Right cardiac atrium (tissue), 5 donors: ENCODE measurements at regions not wholly inside any gene's neighbourhood (a gene's known extent, or its start where the extent isn't known, plus 50 kb on each side); places are given as distances from the start of the nearest gene placed in this dataset.
A peak's percentile ranks its signal among the peaks of the same experiment; 100 is the strongest.

Source experiments
- ATAC-seq, 2 donors: fragments of 200-7000 bp; cut with Tn5 transposase; one replicate each; pipeline versions ENCODE4 v1.8.0 to v1.9.1; 2020; ENCODE audit warnings: moderate library complexity in 2 of 2, mild to moderate bottlenecking in 1 of 2
- DNase-seq, 3 donors: peaks; one replicate each; pipeline ENCODE4 v3.0.0-alpha.2; 2020
- H3K27ac ChIP-seq: one replicate; pipeline ENCODE4 v1.5.1; 2013; ENCODE audit warnings: mild to moderate bottlenecking, low read length, control low read depth, moderate library complexity
- H3K27me3 ChIP-seq: one replicate; pipeline ENCODE4 v1.6.1; 2013; ENCODE audit not compliant: control insufficient read depth, insufficient read depth
- H3K4me1 ChIP-seq: one replicate; pipeline ENCODE4 v1.6.1; 2013; ENCODE audit warnings: low read length; ENCODE audit not compliant: control insufficient read depth, insufficient read depth
- H3K4me3 ChIP-seq: one replicate; pipeline ENCODE4 v1.5.1; 2013; ENCODE audit warnings: low read length, control low read depth
- H3K9me3 ChIP-seq: one replicate; pipeline ENCODE4 v1.6.1; 2013; ENCODE audit warnings: low read length; ENCODE audit not compliant: control insufficient read depth
- WGBS: extraction: QIAGEN DNeasy Blood & Tissue Kit; methylation state at CpG from one replicate; pipeline ENCODE4 v1.1.7; 2013; 5-methylcytosine and 5-hydroxymethylcytosine counted together
- intact Hi-C, 4 donors: fragments of 100-400 bp; cut with DNase I; formaldehyde crosslinking; loops; one replicate each; pipeline versions ENCODE4 v1.11.0 to v1.14.0; 2022 to 2023
- donor health status: healthy with polysubstance abuse.
- donor health status: DM: no; HTN: yes; CAD: no.
- donor health status: DM: no; HTN: no; CAD: no.
- donor health status: DM: no; HTN: yes; CAD: no; lungs with severe emphysema.
- donor health status: DM: yes; HTN: yes; CAD: no.

- ATAC-seq, result no peak
Measured at GRCh38 chr6:6725468-6726209, 137.1 kb downstream of the LY86 start.

GRCh38 chr6:6728169-6728941 is 139.8 kb downstream of the LY86 start:
- no peaks in the 10 kb centered on the region for H3K27me3 ChIP-seq
- H3K27ac ChIP-seq, result no peak overlapping the region
- peaks cover 12% of the 10 kb centered on the region for H3K4me1 ChIP-seq
- intact Hi-C loops, result loop anchor here (5.0 to 10.0 kb wide), 4 partner anchors 379 to 516 kb away; partner anchors contain the start of gene RREB1 (in 1 of the 4)
- DNase-seq (no peak), ATAC-seq (no peak)
- H3K4me3 ChIP-seq, result no peak overlapping the region
- 88% methylated on average over 9 of the region's 9 CpGs for WGBS
- H3K9me3 ChIP-seq, result no peaks in the 10 kb centered on the region

More at GRCh38 chr6:6725468-6726209, 137.1 kb downstream of the LY86 start:
- peak in 1 of 3 donors; percentile 55 for DNase-seq
- H3K9me3 ChIP-seq, result no peaks in the 10 kb centered on the region
- H3K4me1 ChIP-seq, result peaks cover 12% of the 10 kb centered on the region
- H3K27me3 ChIP-seq, result no peaks in the 10 kb centered on the region
- H3K27ac ChIP-seq, result peak overlapping the region; percentile 89
- 75% methylated on average over 15 of the region's 15 CpGs for WGBS
- no peak overlapping the region for H3K4me3 ChIP-seq
- intact Hi-C loops, result loop anchor here (5.0 to 10.0 kb wide), 4 partner anchors 382 to 519 kb away; partner anchors contain the start of gene RREB1 (in 1 of the 4)

GRCh38 chr6:6729971-6730370 is 141.5 kb downstream of the LY86 start:
- intact Hi-C loops, result loop anchor here (5.0 to 10.0 kb wide), 4 partner anchors 377 to 515 kb away; partner anchors contain the start of gene RREB1 (in 1 of the 4)
- 47% methylated on average over 1 of the region's 1 CpG for WGBS
- Histone ChIP-seq H3K27me3 (no peaks in the 10 kb centered on the region), H3K4me1 (peaks cover 7% of the 10 kb centered on the region), H3K4me3 (no peak overlapping the region), H3K27ac (no peak overlapping the region), H3K9me3 (no peaks in the 10 kb centered on the region)
- DNase-seq (no peak), ATAC-seq (no peak)

DNA sequence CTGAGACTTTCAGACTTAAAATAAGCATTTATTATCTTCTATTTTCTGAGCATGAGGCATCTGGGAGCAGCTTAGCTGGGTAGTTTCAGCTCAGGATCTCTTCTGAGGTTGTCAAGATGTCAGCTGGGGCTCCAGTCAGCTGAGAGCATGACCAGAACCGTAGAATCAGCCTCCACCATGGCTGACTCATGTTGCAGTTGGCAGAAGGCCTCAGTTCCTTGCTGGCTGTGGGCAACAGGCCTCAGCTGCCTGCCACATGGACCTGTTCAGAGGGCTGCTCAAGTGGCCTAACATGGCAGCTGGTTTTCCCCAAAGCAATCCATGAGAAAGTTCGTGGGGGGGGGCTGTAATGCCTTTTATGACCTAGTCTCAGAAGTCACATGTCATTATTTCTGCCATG is 142.3 kb downstream of the LY86 start:
- no peaks in the 10 kb centered on the region for H3K27me3 ChIP-seq
- intact Hi-C loops, result no loop called here
- H3K27ac ChIP-seq, result peak overlapping the region; percentile 13
- 48% methylated on average over 2 of the region's 2 CpGs for WGBS
- ATAC-seq (peak; percentile 47 to 53), DNase-seq (peak; percentile 53 to 63 (median 60))
- H3K4me1 ChIP-seq, result peaks cover 4% of the 10 kb centered on the region
- no peak overlapping the region for H3K4me3 ChIP-seq
- no peaks in the 10 kb centered on the region for H3K9me3 ChIP-seq

DNA sequence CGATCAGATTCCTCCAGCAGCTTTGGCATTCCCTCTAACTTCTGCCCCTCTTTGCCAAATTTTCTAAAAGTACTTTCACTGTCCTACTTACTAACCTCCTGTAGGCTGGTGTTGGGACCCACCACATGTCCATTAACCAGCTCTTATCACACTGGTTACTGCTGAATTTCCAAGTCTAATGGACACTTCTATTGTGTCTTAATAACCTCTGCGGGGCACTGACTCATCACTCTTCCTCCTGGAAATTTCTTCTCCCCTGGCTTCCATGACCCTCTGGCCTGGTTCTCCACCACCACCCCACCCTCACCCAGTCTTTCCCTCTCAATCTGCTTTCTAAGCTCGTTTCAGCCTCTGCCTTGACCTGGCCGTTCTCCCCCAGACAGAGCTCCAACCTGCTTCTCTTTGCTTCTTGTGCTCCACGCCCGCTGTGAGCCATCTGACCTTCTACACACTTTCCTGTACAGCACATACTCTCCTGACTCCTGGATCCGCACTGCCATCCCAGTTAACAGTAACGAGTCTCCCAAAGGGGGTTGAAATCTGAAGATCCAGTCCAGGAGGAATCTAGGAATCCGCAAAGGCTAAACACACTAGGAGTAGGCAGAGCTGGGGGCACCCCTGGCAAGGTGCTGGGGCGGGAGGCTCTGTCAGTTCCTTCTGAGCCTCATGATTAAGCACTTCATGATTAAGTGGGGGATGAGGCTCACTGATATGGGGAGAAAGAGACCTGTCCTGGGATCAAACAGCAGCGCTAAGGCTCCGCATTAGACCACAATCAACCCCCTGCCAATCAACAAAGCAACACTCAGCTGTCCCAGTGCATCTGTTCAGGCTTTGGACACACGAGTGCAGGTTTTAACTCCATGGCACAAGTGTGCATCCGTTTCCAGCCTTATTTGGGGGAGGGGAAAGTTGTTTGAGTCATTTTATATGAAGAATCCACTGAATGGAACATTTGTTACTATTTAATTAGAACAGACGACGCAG is 146.3 kb downstream of the LY86 start:
- DNase-seq (no peak), ATAC-seq (no peak)
- Histone ChIP-seq H3K4me3 (no peak overlapping the region), H3K27ac (peak overlapping the region; percentile 97), H3K4me1 (peaks cover 4% of the 10 kb centered on the region), H3K9me3 (no peaks in the 10 kb centered on the region), H3K27me3 (no peaks in the 10 kb centered on the region)
- intact Hi-C loops, result no loop called here
- WGBS, result 57% methylated on average over 16 of the region's 16 CpGs

DNA sequence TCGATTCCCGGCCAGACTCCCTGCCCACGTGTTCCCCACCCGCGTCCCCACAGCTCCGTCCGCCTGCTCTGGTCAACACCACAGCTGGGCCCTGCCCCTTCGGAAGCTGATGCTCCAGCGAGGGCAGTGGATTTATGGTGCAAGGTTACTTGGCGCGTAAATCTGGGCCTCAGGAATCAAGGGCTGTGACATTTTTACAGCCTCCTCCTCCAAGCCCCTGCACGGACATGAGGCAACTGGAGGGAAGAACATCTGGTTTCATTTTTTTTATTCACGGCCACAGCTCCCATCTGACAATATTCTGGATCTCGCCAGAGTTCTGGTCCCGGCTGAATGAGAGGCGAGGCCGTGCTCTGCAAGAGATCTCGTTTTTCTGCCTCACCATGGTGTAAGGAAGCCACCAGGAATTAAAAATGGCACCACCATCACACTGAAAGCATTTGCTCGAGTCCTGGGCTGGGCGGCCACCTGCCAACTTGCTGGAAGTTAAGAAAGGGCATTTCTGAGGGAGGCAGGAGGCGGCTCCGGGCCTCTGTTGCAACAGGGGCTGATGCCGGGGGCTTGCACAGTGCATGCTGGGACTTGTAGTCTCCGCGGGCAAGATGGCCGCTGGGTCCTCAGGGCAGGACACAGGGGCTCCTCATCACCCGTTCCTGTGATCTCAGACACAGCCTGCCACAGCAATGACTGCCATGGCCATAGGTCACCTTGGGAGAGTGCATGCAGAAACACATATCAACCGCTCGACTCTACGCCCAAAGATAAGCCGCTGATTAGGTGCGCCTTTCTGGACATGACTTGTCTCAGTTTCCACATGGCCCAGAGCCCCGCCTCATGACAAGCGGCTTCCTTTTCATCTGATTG is 148.5 kb downstream of the LY86 start:
- ATAC-seq (peak; percentile 89 to 92), DNase-seq (peak; percentile 90 to 94 (median 92))
- intact Hi-C loops, result no loop called here
- Histone ChIP-seq H3K4me3 (peak overlapping the region; percentile 24), H3K27ac (peak overlapping the region; percentile 85), H3K4me1 (peaks cover 4% of the 10 kb centered on the region), H3K27me3 (no peaks in the 10 kb centered on the region), H3K9me3 (no peaks in the 10 kb centered on the region)
- 41% methylated on average over 34 of the region's 34 CpGs for WGBS

GRCh38 chr6:6737671-6738070 is 149.2 kb downstream of the LY86 start:
- peak in 1 of 2 donors; percentile 40 for ATAC-seq
- DNase-seq, result no peak
- intact Hi-C loops, result no loop called here
- 29% methylated on average over 6 of the region's 6 CpGs for WGBS
- Histone ChIP-seq H3K4me1 (peaks cover 4% of the 10 kb centered on the region), H3K4me3 (peak overlapping the region; percentile 24), H3K27me3 (no peaks in the 10 kb centered on the region), H3K9me3 (no peaks in the 10 kb centered on the region), H3K27ac (peak overlapping the region; percentile 85)

DNA sequence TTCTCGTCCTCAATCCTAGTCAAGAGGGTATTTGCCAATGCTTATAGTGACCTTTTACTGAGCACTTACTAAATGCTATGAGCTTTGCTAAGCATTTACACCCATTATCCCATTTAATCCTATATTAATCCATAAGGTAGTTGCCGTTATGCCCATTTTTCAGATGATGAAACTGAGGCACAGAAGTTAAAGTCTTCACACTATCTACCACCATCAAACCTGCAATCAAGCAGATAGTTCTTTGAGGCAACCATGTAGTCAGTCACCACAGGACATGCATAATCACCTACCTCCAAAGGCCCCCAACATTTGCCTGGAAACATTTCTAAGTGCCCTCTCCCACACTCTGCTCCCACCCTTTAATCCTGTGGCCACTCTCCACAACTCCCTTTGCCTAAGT is 149.6 kb downstream of the LY86 start:
- Histone ChIP-seq H3K4me3 (no peak overlapping the region), H3K27ac (peak overlapping the region; percentile 84)

DNA sequence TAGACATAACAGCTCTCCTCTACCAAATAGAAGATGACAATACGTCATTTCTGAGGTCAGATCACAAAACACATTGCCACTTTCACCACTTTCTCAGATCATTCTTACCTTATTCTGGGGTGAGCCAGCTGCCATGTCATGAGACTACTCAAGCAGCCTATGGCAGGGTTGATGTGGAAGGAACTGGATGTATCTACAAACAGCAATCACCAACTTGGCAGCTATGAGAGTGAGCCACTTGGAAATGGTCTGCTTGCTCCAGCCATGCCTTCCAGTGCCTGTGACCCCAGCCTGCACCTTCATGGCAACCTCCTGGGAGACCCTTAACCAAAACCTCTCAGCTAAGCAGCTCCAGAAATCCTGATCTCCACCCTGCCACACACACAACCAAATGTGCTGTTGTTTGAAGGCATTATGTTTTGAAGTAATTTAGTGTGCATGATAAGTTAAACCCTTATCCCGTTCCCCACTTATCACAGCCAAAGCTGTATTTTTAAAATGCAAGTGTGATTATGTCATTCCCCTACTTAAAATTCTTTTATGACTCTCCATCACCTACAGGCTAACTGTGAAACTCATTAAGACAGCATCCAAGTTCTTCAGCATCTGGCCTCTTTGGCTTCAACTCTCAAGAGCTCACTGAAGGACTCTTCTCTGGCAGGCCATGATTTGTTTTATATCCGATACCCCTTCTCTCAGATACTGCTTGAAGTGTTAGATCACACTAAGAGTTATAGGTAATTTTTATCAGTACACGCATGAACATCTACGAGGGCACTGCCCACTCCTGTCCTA is 150.6 kb downstream of the LY86 start:
- ATAC-seq, result peak; percentile 46 to 70

More for the DNA sequence above, 149.6 kb downstream of the LY86 start:
- no peaks in the 10 kb centered on the region for H3K9me3 ChIP-seq
- H3K27me3 ChIP-seq, result no peaks in the 10 kb centered on the region
- no peak for ATAC-seq
- intact Hi-C loops, result no loop called here
- H3K4me1 ChIP-seq, result peaks cover 4% of the 10 kb centered on the region
- 78% methylated on average over 2 of the region's 2 CpGs for WGBS
- no peak for DNase-seq

More for the DNA sequence above, 150.6 kb downstream of the LY86 start:
- Histone ChIP-seq H3K9me3 (no peaks in the 10 kb centered on the region), H3K27ac (peak overlapping the region; percentile 84), H3K4me3 (no peak overlapping the region), H3K27me3 (no peaks in the 10 kb centered on the region), H3K4me1 (peaks cover 2% of the 10 kb centered on the region)
- WGBS, result 51% methylated on average over 5 of the region's 5 CpGs
- DNase-seq, result no peak
- intact Hi-C loops, result no loop called here
